ENCODE measurements at regions not wholly inside any gene's neighbourhood (a gene's known extent, or its start where the extent isn't known, plus 50 kb on each side); places are given as distances from the start of the nearest gene placed in this dataset.

DNA sequence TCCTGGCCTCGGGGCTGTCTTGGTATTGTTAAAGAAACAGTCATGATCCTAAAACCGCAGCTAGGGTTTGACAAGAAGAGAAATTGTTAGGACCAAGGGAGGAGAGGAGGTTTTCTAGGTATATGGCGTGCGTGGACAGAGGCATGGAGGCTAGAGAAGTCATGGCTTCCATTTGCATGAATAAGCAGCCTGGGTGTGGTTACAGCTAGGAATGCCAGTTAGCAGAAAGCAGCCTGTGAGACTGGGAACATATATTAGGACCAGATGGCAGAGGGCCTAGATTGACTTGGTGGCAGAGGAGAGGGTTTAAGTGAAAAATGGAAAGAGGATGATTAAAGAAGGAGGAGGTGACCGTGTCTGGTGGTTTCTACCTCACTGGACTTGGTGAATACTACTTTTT lies 573.6 kb upstream of the ARRDC4 start:
- TF ChIP-seq, protein P1, sequence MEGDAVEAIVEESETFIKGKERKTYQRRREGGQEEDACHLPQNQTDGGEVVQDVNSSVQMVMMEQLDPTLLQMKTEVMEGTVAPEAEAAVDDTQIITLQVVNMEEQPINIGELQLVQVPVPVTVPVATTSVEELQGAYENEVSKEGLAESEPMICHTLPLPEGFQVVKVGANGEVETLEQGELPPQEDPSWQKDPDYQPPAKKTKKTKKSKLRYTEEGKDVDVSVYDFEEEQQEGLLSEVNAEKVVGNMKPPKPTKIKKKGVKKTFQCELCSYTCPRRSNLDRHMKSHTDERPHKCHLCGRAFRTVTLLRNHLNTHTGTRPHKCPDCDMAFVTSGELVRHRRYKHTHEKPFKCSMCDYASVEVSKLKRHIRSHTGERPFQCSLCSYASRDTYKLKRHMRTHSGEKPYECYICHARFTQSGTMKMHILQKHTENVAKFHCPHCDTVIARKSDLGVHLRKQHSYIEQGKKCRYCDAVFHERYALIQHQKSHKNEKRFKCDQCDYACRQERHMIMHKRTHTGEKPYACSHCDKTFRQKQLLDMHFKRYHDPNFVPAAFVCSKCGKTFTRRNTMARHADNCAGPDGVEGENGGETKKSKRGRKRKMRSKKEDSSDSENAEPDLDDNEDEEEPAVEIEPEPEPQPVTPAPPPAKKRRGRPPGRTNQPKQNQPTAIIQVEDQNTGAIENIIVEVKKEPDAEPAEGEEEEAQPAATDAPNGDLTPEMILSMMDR (IDR thresholded peaks at IDR 0.05): no peak

DNA sequence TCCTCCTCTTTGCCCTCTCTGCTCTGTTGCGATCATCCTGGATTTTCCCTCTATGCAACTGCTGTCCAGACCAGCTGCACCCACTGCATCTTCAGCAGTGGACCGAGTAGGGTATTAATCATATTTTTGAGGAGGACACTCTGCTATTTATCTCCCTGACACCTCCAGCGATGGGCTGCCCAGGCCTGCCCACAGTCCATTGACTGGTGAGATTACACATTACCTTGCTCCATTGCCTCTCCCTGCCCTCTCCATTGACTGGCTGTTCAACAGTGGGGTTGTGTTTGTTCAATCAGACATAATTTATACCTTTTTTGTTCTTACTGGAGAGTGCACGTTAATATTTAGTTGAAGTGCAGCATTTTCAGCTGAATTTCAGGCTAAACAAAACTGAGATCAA lies 559.3 kb upstream of the ARRDC4 start:
- TF ChIP-seq, protein P1 (IDR thresholded peaks at IDR 0.05): no peak

DNA sequence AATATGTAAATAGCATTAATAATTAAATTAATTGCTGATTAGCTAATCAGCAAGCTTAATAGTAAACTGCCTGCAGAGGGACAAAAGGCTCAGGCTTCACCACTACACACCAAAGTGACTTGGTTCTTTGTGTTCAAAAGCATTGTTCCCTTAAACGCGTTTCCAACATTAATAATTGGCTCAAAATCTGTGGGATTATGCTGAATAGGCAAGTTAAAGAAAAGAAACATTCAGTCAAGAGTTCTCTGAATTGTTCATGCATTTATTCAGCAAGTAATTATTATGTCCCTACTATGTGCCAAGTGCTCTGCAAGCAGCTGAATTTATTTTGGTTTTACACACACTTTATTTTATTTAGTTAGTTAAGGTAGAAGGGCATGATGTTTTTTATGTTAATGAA lies 558.5 kb upstream of the ARRDC4 start:
- TF ChIP-seq, protein P1 (IDR thresholded peaks at IDR 0.05): no peak

DNA sequence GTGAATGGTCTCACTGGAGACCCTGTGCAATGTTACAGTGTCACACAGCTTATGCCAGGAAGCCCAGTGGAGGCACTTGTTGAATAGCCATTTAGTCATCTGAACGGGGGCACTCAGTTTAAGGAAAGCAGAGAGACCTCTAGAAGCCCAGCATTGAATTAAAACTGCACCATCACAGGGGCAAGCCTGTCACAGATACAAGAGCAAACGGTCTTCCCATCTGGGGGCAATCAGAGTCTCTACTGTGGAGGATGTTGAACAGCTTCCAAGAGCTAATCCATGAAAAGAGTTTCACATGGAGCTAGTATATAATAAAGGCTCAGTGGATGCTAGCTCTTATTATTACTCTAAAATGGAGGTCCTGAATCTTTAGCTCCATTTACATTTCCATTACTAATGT lies 553.7 kb upstream of the ARRDC4 start:
- TF ChIP-seq, protein P1 (IDR thresholded peaks at IDR 0.05): no peak

DNA sequence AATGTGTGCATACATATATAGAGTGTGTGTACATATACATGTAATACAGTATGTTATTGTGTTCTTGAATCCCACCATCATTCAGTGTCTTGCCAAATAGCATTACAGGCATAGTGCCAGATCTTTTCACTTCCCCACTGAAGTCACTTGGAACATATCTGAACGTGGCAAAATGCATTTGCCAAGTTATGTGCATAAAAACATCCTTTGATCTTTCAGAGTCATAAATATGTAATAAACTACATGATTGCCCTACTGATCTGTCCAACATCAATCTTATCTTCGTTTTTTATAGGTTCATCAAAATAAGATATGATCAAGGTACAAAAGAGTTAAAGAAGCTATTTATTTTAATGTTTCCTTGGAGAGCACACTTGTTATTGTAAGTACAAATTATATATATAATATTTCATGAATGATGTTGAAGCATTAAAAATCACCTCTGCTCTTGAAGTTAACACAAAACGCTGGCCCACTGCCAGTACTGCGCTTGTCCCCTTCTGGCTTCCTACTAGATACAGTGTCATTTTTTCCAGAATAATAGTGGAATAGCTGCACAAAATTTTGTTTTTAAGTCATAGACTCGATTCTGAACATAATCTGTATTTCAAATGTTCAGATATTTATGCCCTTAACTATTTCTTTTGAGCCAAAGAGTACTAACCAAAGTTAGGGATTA lies 549.5 kb upstream of the ARRDC4 start:
- TF ChIP-seq, protein P1 (IDR thresholded peaks at IDR 0.05): no peak

DNA sequence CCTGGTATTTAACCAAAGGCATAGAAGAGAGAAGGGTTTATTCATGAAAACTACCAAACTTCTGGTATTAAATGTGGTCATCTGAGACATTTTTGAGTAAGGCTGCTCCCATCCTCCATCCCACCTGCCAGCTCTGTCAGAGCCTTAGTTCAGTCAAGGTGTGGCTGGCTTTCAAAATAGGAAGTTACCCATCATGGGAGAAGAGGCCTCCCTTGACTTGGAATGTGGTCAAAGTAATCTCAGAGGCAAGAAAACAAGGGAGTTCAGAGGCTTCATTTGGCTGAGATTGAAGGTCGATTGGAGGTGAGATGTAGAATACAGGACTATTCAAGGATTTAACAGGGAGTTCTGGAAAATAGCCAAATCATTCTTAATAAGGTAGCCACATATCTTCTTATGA lies 540.4 kb upstream of the ARRDC4 start:
- TF ChIP-seq, protein P1 (IDR thresholded peaks at IDR 0.05): no peak

DNA sequence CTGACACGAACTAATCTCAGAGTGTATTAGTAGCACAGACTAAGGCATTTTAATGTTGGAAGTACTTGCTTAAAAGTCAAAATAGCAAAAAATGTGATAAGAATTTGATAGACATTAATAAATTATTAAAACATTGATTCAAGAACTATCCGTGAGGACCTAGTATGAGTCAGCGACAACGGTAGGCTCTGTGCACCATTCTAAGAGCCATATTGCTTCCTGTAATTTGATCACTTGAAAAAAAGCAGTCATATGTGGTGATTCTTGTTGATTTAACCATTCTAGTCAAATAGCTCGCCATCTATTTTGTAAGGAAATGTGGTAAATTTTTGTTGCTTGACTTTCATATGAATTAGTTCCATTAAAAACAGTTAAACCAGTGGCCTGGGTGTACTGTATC lies 534.9 kb upstream of the ARRDC4 start:
- TF ChIP-seq, protein P1 (IDR thresholded peaks at IDR 0.05): no peak

DNA sequence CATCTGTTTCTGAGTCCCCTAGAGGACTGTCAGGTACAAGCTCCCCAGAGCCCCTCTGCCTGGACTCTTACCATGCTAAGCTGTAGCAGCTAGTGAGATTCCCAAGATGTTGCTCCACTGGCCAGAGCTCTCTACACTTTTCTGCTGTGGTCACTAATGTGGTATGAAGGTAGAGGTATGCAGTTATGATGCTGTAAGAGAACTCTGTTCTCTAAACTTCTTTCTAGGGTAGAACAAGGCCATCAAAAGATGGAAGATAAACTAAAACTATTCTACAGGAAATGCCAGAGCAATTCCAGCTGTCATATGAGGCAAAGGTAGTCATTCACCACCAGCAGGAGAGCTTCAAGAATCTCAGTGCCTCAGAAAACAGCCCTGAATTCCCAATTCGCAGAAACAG lies 517.4 kb upstream of the ARRDC4 start:
- TF ChIP-seq, protein P1 (IDR thresholded peaks at IDR 0.05): no peak

Data from LNCAP (cell line).